GM18861 (cell line): ENCODE measurements at regions not wholly inside any gene's neighbourhood (a gene's known extent, or its start where the extent isn't known, plus 50 kb on each side); places are given as distances from the start of the nearest gene placed in this dataset.

Source experiments
- ATAC-seq: cut with Tn5 transposase; IDR thresholded peaks from one replicate; pipeline ENCODE4 v1.9.1; 2021; ENCODE audit not compliant: unreplicated experiment

GRCh38 chr6:94099072-94099471 is 679.7 kb upstream of the EPHA7 start:
- no peak for ATAC-seq

GRCh38 chr6:94095961-94096360 is 676.6 kb upstream of the EPHA7 start:
- no peak for ATAC-seq

- no peak for ATAC-seq
Observed at GRCh38 chr6:94089941-94090340, 670.6 kb upstream of the EPHA7 start.

- no peak for ATAC-seq
Observed at GRCh38 chr6:94088870-94089269, 669.5 kb upstream of the EPHA7 start.

- no peak for ATAC-seq
Observed at GRCh38 chr6:94074764-94075163, 655.4 kb upstream of the EPHA7 start.

- ATAC-seq, result no peak
Observed at GRCh38 chr6:94071835-94072234, 652.5 kb upstream of the EPHA7 start.

- no peak for ATAC-seq
Observed at GRCh38 chr6:94065707-94066337, 646.5 kb upstream of the EPHA7 start.

GRCh38 chr6:94052749-94053148 is 633.4 kb upstream of the EPHA7 start:
- no peak for ATAC-seq

GRCh38 chr6:94050515-94050914 is 631.2 kb upstream of the EPHA7 start:
- no peak for ATAC-seq

GRCh38 chr6:94049001-94049400 is 629.6 kb upstream of the EPHA7 start:
- no peak for ATAC-seq

GRCh38 chr6:94045099-94045829 is 625.9 kb upstream of the EPHA7 start:
- ATAC-seq, result no peak

- no peak for ATAC-seq
Observed at GRCh38 chr6:94041945-94042709, 622.8 kb upstream of the EPHA7 start.

- no peak for ATAC-seq
Observed at GRCh38 chr6:94036024-94036423, 616.7 kb upstream of the EPHA7 start.

- no peak for ATAC-seq
Observed at GRCh38 chr6:94027374-94027773, 608.0 kb upstream of the EPHA7 start.

GRCh38 chr6:94026575-94026974 is 607.2 kb upstream of the EPHA7 start:
- no peak for ATAC-seq

GRCh38 chr6:94005835-94006234 is 586.5 kb upstream of the EPHA7 start:
- ATAC-seq, result no peak

- no peak for ATAC-seq
Observed at GRCh38 chr6:93992976-93993375, 573.6 kb upstream of the EPHA7 start.

- no peak for ATAC-seq
Observed at GRCh38 chr6:93989630-93990029, 570.3 kb upstream of the EPHA7 start.

GRCh38 chr6:93985953-93986352 is 566.6 kb upstream of the EPHA7 start:
- ATAC-seq, result no peak

- ATAC-seq, result no peak
Observed at GRCh38 chr6:93975159-93975558, 555.8 kb upstream of the EPHA7 start.

- no peak for ATAC-seq
Observed at GRCh38 chr6:93974332-93974731, 555.0 kb upstream of the EPHA7 start.

GRCh38 chr6:93972791-93973190 is 553.4 kb upstream of the EPHA7 start:
- ATAC-seq, result no peak
